HepG2 (cell line): ENCODE measurements at regions not wholly inside any gene's neighbourhood (a gene's known extent, or its start where the extent isn't known, plus 50 kb on each side); places are given as distances from the start of the nearest gene placed in this dataset.

Source experiments
- ATAC-seq: fragments of 200-7000 bp; cut with Tn5 transposase; 3 replicates; pipeline ENCODE4 v1.9.1; 2020; ENCODE audit warnings: mild to moderate bottlenecking, moderate library complexity
- BruUV-seq: library from RNA; stranded (reverse); fragments of 400-500 nt; replicated peaks from 2 replicates; lab custom pipeline; 2021; lab: Mats Ljungman, UMichigan
- CTCF ChIA-PET: fragments of 300-600 bp; formaldehyde crosslinking; extraction: SDS; loops from one replicate; lab custom pipeline; 2021; ENCODE audit warnings: low total read pairs, inconsistent platforms, low intra/inter-chr PET ratio; lab: Yijun Ruan, JAX
- POLR2A ChIA-PET: fragments of 350-600 bp; sonication (Branson Sonifier 250); formaldehyde crosslinking; loops from one replicate; lab custom pipeline; 2020; ENCODE audit warnings: antibody characterized with exemption, inconsistent platforms; lab: Yijun Ruan, JAX
- DNase-seq: peaks from one replicate; pipeline ENCODE4 v3.0.0-alpha.2; 2015; ENCODE audit warnings: low spot score
- FAIRE-seq: peaks from 3 replicates; lab custom pipeline; 2011; peaks lifted over from hg19 to GRCh38; lab: Jason Lieb, UNC
- H2AFZ ChIP-seq: one replicate; pipeline ENCODE4 v1.6.1; 2011; ENCODE audit warnings: low read length, inconsistent platforms
- H3K27ac ChIP-seq: fragments of 300-600 bp; 3 replicates; pipeline ENCODE4 v1.8.0; 2011; ENCODE audit warnings: mixed run types, mild to moderate bottlenecking, mixed read lengths, low read length, inconsistent platforms; ENCODE audit not compliant: insufficient read depth; ENCODE audit errors: extremely low read length
- H3K27me3 ChIP-seq, 2 experiments: fragments of 200-600 bp in 1 of 2; 2 replicates in 1 of 2; 3 replicates in 1 of 2; pipeline versions ENCODE4 v1.6.0 to v1.8.0; 2011; ENCODE audit warnings: low read length in 2 of 2, mild to moderate bottlenecking in 2 of 2, moderate library complexity in 2 of 2, inconsistent platforms in 1 of 2; ENCODE audit not compliant: insufficient read depth in 2 of 2, control insufficient read depth in 1 of 2
- H3K36me3 ChIP-seq, 2 experiments: fragments of 200-600 bp in 1 of 2; replicated peaks in 1 of 2; 2 replicates in 1 of 2; 3 replicates in 1 of 2; pipeline versions ENCODE4 v1.5.1 to v1.8.0; 2011; ENCODE audit warnings: low read length in 2 of 2, inconsistent platforms in 1 of 2; ENCODE audit not compliant: insufficient read depth in 2 of 2, control insufficient read depth in 1 of 2
- H3K4me1 ChIP-seq: 2 replicates; pipeline ENCODE4 v1.5.1; 2012; ENCODE audit warnings: low read length, inconsistent platforms; ENCODE audit not compliant: insufficient read depth
- H3K4me2 ChIP-seq: 2 replicates; pipeline ENCODE4 v1.6.0; 2011; ENCODE audit warnings: low read depth, low read length, inconsistent platforms
- H3K4me3 ChIP-seq, 3 experiments: fragments of 200-600 bp in 1 of 3; sonication (generic), shearing (Covaris generic) in 1 of 3; replicated peaks in 1 of 3; 2 replicates each; pipeline ENCODE4 v1.5.1; 2011 to 2016; ENCODE audit warnings: low read length in 3 of 3, inconsistent platforms in 2 of 3, low read depth in 2 of 3, mild to moderate bottlenecking in 2 of 3, control low read depth in 1 of 3, mixed read lengths in 1 of 3; ENCODE audit not compliant: insufficient read depth in 1 of 3
- H3K79me2 ChIP-seq: one replicate; pipeline ENCODE4 v1.6.1; 2011; ENCODE audit warnings: low read length, inconsistent platforms; ENCODE audit not compliant: insufficient read depth
- H3K9ac ChIP-seq: 2 replicates; pipeline ENCODE4 v1.6.0; 2011; ENCODE audit warnings: mild to moderate bottlenecking, low read depth, low read length, inconsistent platforms; ENCODE audit not compliant: insufficient read depth
- H3K9me3 ChIP-seq: 2 replicates; pipeline ENCODE4 v1.5.1; 2012; ENCODE audit warnings: mild to moderate bottlenecking, low read length
- H4K20me1 ChIP-seq: 2 replicates; pipeline ENCODE4 v1.6.0; 2011; ENCODE audit warnings: inconsistent platforms, mild to moderate bottlenecking, low read length, moderate library complexity; ENCODE audit not compliant: insufficient read depth
- FOXO1 ChIP-seq: sonication (generic); formaldehyde crosslinking; IDR thresholded peaks from 2 replicates; pipeline ENCODE4 v1.4.0; 2020; ENCODE audit warnings: missing genetic modification reagents
- IRF2 ChIP-seq: IDR thresholded peaks from 2 replicates; pipeline ENCODE4 v1.6.1; 2018; ENCODE audit warnings: missing genetic modification reagents, missing compliant biosample characterization
- MEF2D ChIP-seq: sonication (generic); formaldehyde crosslinking; IDR thresholded peaks from 2 replicates; pipeline ENCODE4 v1.5.1; 2020; ENCODE audit warnings: mild to moderate bottlenecking, missing genetic modification reagents
- MIER3 ChIP-seq: IDR thresholded peaks from 2 replicates; pipeline ENCODE4 v1.6.1; 2016; ENCODE audit warnings: missing compliant biosample characterization, borderline replicate concordance
- ZFP36L1 ChIP-seq: sonication (generic); formaldehyde crosslinking; IDR thresholded peaks from 2 replicates; pipeline ENCODE4 v1.8.0; 2022; ENCODE audit warnings: mild to moderate bottlenecking, missing genetic modification reagents, moderate library complexity
- ZNF230 ChIP-seq: sonication (generic); formaldehyde crosslinking; IDR thresholded peaks from 2 replicates; pipeline ENCODE4 v1.4.0; 2020; ENCODE audit warnings: mild to moderate bottlenecking, missing genetic modification reagents
- ZNF367 ChIP-seq: sonication (generic); formaldehyde crosslinking; IDR thresholded peaks from 2 replicates; pipeline ENCODE4 v1.4.0; 2020; ENCODE audit warnings: missing genetic modification reagents, borderline replicate concordance
- ZNF564 ChIP-seq: sonication (generic); formaldehyde crosslinking; IDR thresholded peaks from 2 replicates; pipeline ENCODE4 v1.8.1; 2023; ENCODE audit warnings: mild to moderate bottlenecking, missing genetic modification reagents
- ZNF746 ChIP-seq: sonication (generic); formaldehyde crosslinking; IDR thresholded peaks from 2 replicates; pipeline ENCODE4 v1.8.0; 2022; ENCODE audit warnings: mild to moderate bottlenecking, missing genetic modification reagents
- WGBS: methylation state at CpG from one replicate; pipeline ENCODE4 v1.1.6; 2017; ENCODE audit warnings: low lambda C conversion rate; 5-methylcytosine and 5-hydroxymethylcytosine counted together
- in situ Hi-C: cut with HindIII; loops from 2 replicates; pipeline ENCODE4 v1.10.0; 2017; ENCODE audit warnings: low pct_unique_long_range_greater_than_20kb; ENCODE audit not compliant: extremely low pct_ligation_motif_present
- intact Hi-C: fragments of 100-400 bp; cut with micrococcal nuclease; formaldehyde crosslinking; loops from one replicate; pipeline ENCODE4 v1.10.0; 2022; ENCODE audit not compliant: unreplicated experiment
- TF ChIP-seq, protein P1 (sequence below): sonication (generic); formaldehyde crosslinking; IDR thresholded peaks from 2 replicates; pipeline ENCODE4 v1.4.0; 2020; ENCODE audit warnings: mild to moderate bottlenecking, missing genetic modification reagents
- TF ChIP-seq, protein P2 (sequence below): sonication (generic); formaldehyde crosslinking; IDR thresholded peaks from 2 replicates; pipeline ENCODE4 v1.9.0; 2021; ENCODE audit warnings: mild to moderate bottlenecking, missing genetic modification reagents

DNA sequence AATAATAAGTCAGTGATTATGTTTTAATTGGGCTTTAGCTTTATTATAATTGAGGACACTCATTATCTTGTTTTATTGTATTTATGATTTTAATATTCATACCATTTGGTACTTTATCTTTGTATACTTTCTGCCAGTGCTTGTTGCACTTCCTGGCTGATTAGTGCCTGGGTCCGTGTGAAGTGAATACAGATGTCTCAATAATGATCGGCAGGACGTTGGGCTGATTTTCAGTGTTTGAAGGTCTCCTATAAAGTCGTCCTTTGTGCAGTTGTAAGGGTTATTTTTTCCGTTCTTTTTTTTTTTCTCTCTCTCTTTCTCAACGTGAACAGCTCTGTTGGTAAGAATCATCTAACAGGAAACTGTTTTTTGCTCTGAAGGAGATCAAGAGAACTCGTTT, 450.0 kb upstream of the POU3F2 start:
- DNase-seq (no peak), ATAC-seq (no peak), FAIRE-seq (no peak)
- TF ChIP-seq, protein P1, sequence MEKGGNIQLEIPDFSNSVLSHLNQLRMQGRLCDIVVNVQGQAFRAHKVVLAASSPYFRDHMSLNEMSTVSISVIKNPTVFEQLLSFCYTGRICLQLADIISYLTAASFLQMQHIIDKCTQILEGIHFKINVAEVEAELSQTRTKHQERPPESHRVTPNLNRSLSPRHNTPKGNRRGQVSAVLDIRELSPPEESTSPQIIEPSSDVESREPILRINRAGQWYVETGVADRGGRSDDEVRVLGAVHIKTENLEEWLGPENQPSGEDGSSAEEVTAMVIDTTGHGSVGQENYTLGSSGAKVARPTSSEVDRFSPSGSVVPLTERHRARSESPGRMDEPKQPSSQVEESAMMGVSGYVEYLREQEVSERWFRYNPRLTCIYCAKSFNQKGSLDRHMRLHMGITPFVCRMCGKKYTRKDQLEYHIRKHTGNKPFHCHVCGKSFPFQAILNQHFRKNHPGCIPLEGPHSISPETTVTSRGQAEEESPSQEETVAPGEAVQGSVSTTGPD: no peak
- TF ChIP-seq ZNF367 (no peak), IRF2 (CRISPR knock-in tag) (no peak), MIER3 (CRISPR knock-in tag) (no peak), ZNF746 (CRISPR knock-in tag) (no peak), ZNF230 (CRISPR knock-in tag) (no peak)
- no peak overlapping the region for H3K4me3 ChIP-seq
- no peak overlapping the region for H3K4me2 ChIP-seq
- under 1% methylated on average over 7 of the region's 7 CpGs for WGBS
- no peaks in the 10 kb centered on the region for H3K4me1 ChIP-seq
- no peaks in the 10 kb centered on the region for H3K79me2 ChIP-seq
- no peak overlapping the region for H2AFZ ChIP-seq
- no peaks in the 10 kb centered on the region for H3K36me3 ChIP-seq
- ChIA-PET CTCF (no interaction called here), POLR2A (no interaction called here)
- no peaks in the 10 kb centered on the region for H3K27me3 ChIP-seq
- H3K27ac ChIP-seq: no peak overlapping the region
- no TSS peak for BruUV-seq
- in situ Hi-C loops: no loop called here
- intact Hi-C loops: no loop called here
- no peak overlapping the region for H3K9ac ChIP-seq
- H4K20me1 ChIP-seq: no peaks in the 10 kb centered on the region
- H3K9me3 ChIP-seq: no peaks in the 10 kb centered on the region

DNA sequence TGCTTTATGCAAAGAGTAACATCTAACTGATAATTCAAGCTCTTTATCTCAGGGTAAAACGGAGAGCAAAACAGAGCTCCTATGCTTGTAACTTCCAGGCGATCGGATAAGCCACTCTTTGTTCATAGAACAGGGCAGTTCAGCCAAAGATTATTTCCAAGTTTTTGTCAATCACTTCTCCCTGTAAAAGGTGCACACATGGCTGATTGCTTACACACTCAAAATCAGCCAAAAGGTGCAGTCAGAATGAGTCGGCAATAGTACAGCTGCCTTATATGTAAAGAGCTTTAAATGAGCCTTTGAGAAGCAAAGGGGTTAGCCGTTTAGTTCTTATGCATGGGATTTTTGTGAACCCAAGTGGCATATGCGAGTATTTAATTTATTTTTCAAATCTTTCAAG, 449.6 kb upstream of the POU3F2 start:
- no TSS peak for BruUV-seq
- Histone ChIP-seq H3K4me3 (no peak overlapping the region), H3K9ac (no peak overlapping the region), H3K36me3 (no peaks in the 10 kb centered on the region), H3K4me2 (no peak overlapping the region), H3K79me2 (no peaks in the 10 kb centered on the region), H3K9me3 (no peaks in the 10 kb centered on the region), H3K4me1 (no peaks in the 10 kb centered on the region), H4K20me1 (no peaks in the 10 kb centered on the region), H3K27me3 (no peaks in the 10 kb centered on the region), H3K27ac (no peak overlapping the region), H2AFZ (no peak overlapping the region)
- WGBS: 42% methylated on average over 6 of the region's 6 CpGs
- ATAC-seq (no peak), DNase-seq (no peak), FAIRE-seq (no peak)
- in situ Hi-C loops (no loop called here), intact Hi-C loops (no loop called here)
- ChIA-PET POLR2A (no interaction called here), CTCF (no interaction called here)
- TF ChIP-seq, protein P2, sequence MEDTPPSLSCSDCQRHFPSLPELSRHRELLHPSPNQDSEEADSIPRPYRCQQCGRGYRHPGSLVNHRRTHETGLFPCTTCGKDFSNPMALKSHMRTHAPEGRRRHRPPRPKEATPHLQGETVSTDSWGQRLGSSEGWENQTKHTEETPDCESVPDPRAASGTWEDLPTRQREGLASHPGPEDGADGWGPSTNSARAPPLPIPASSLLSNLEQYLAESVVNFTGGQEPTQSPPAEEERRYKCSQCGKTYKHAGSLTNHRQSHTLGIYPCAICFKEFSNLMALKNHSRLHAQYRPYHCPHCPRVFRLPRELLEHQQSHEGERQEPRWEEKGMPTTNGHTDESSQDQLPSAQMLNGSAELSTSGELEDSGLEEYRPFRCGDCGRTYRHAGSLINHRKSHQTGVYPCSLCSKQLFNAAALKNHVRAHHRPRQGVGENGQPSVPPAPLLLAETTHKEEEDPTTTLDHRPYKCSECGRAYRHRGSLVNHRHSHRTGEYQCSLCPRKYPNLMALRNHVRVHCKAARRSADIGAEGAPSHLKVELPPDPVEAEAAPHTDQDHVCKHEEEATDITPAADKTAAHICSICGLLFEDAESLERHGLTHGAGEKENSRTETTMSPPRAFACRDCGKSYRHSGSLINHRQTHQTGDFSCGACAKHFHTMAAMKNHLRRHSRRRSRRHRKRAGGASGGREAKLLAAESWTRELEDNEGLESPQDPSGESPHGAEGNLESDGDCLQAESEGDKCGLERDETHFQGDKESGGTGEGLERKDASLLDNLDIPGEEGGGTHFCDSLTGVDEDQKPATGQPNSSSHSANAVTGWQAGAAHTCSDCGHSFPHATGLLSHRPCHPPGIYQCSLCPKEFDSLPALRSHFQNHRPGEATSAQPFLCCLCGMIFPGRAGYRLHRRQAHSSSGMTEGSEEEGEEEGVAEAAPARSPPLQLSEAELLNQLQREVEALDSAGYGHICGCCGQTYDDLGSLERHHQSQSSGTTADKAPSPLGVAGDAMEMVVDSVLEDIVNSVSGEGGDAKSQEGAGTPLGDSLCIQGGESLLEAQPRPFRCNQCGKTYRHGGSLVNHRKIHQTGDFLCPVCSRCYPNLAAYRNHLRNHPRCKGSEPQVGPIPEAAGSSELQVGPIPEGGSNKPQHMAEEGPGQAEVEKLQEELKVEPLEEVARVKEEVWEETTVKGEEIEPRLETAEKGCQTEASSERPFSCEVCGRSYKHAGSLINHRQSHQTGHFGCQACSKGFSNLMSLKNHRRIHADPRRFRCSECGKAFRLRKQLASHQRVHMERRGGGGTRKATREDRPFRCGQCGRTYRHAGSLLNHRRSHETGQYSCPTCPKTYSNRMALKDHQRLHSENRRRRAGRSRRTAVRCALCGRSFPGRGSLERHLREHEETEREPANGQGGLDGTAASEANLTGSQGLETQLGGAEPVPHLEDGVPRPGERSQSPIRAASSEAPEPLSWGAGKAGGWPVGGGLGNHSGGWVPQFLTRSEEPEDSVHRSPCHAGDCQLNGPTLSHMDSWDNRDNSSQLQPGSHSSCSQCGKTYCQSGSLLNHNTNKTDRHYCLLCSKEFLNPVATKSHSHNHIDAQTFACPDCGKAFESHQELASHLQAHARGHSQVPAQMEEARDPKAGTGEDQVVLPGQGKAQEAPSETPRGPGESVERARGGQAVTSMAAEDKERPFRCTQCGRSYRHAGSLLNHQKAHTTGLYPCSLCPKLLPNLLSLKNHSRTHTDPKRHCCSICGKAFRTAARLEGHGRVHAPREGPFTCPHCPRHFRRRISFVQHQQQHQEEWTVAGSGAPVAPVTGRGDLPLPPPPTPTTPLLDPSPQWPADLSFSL (CRISPR knock-in tag): no peak
- no peak for TF ChIP-seq FOXO1 (CRISPR knock-in tag)
- TF ChIP-seq ZNF564 (CRISPR knock-in tag): no peak
- no peak for TF ChIP-seq ZFP36L1 (CRISPR knock-in tag)
- TF ChIP-seq MEF2D: no peak
